Esophagus muscularis mucosa (tissue), 4 donors: ENCODE measurements at regions not wholly inside any gene's neighbourhood (a gene's known extent, or its start where the extent isn't known, plus 50 kb on each side); places are given as distances from the start of the nearest gene placed in this dataset.

Experiments used
- EP300 ChIP-seq: sonication (generic); formaldehyde crosslinking; IDR thresholded peaks from one replicate; pipeline ENCODE4 v1.6.1; 2017; ENCODE audit warnings: antibody characterized with exemption
- POLR2A ChIP-seq: fragments of 450-650 bp; IDR thresholded peaks from one replicate; pipeline ENCODE4 v1.6.1; 2017; ENCODE audit warnings: antibody characterized with exemption, moderate library complexity, mild to moderate bottlenecking, low read depth
- POLR2AphosphoS5 ChIP-seq, 2 donors: sonication (generic); formaldehyde crosslinking; IDR thresholded peaks; one replicate each; pipeline ENCODE4 v1.6.1; 2017; ENCODE audit warnings: antibody characterized with exemption in 2 of 2
- TF ChIP-seq, protein P1 (sequence below), 3 experiments: fragments of 200-600 bp in 2 of 3; fragments of 450-650 bp in 1 of 3; sonication (generic) in 2 of 3; IDR thresholded peaks; one replicate each; pipeline ENCODE4 v1.5.1; 2017 to 2019; ENCODE audit warnings: antibody characterized with exemption in 3 of 3, mild to moderate bottlenecking in 2 of 3, moderate library complexity in 1 of 3

DNA sequence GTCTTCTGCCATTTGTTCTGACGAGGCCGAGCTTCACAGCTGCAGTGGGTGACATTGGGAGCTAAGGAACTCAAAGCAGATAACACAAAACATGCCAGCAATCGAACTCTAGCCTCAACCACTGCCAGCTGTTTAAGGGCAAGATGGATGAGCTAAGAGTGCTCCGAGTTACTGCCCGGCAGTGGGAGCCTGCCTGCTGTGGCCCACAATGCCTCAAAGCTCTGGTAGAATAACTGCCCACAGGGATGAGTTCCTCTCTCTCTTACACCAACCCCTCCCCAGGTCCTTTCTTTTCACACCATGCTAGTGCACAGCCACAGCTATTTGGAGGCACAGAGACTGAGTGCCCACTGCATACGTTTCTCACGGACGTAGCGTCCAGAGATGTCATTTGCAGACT, 330.5 kb downstream of the FGF9 start:
- TF ChIP-seq POLR2A (no peak), POLR2AphosphoS5 (IDR thresholded peaks at IDR 0.05) (no peak), EP300 (no peak)
- TF ChIP-seq, protein P1, sequence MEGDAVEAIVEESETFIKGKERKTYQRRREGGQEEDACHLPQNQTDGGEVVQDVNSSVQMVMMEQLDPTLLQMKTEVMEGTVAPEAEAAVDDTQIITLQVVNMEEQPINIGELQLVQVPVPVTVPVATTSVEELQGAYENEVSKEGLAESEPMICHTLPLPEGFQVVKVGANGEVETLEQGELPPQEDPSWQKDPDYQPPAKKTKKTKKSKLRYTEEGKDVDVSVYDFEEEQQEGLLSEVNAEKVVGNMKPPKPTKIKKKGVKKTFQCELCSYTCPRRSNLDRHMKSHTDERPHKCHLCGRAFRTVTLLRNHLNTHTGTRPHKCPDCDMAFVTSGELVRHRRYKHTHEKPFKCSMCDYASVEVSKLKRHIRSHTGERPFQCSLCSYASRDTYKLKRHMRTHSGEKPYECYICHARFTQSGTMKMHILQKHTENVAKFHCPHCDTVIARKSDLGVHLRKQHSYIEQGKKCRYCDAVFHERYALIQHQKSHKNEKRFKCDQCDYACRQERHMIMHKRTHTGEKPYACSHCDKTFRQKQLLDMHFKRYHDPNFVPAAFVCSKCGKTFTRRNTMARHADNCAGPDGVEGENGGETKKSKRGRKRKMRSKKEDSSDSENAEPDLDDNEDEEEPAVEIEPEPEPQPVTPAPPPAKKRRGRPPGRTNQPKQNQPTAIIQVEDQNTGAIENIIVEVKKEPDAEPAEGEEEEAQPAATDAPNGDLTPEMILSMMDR (IDR thresholded peaks at IDR 0.05): no peak
